ENCODE measurements at regions not wholly inside any gene's neighbourhood (a gene's known extent, or its start where the extent isn't known, plus 50 kb on each side); places are given as distances from the start of the nearest gene placed in this dataset.

- TF ChIP-seq REST (IDR thresholded peaks at IDR 0.05; ENCODE audit: insufficient read depth in 1 of 2, low read depth in 2 of 2, low read length in 2 of 2) (no peak), TAF1 (IDR thresholded peaks at IDR 0.05; ENCODE audit: borderline replicate concordance, insufficient read depth, low read length) (no peak), SIN3A (IDR thresholded peaks at IDR 0.05; ENCODE audit: borderline replicate concordance, insufficient read depth, low read length) (no peak)
Measured at GRCh38 chr1:5477716-5478115, 514.5 kb downstream of the NPHP4 start.

Measured in PFSK-1 (cell line).